K562 (cell line): ENCODE measurements at regions not wholly inside any gene's neighbourhood (a gene's known extent, or its start where the extent isn't known, plus 50 kb on each side); places are given as distances from the start of the nearest gene placed in this dataset.

ENCODE experiments used
- ATAC-seq: fragments of 200-7000 bp; cut with Tn5 transposase; 3 replicates; pipeline ENCODE4 v1.9.1; 2020; ENCODE audit warnings: moderate library complexity
- BruUV-seq: library from RNA; stranded (reverse); fragments of 400-500 nt; replicated peaks from 2 replicates; lab custom pipeline; 2021; lab: Mats Ljungman, UMichigan
- CTCF ChIA-PET: fragments of 300-600 bp; formaldehyde crosslinking; extraction: SDS; loops from one replicate; lab custom pipeline; 2021; ENCODE audit warnings: low intra/inter-chr PET ratio; lab: Yijun Ruan, JAX
- POLR2A ChIA-PET: fragments of 300-600, 350-650 bp; sonication (Branson Sonifier 250); formaldehyde crosslinking; extraction: SDS; loops from one replicate; lab custom pipeline; 2021; ENCODE audit warnings: antibody characterized with exemption, inconsistent platforms; lab: Yijun Ruan, JAX
- DNase-seq, 4 experiments: peaks; one replicate each; pipeline versions ENCODE4 v3.0.0 to v3.0.0-alpha.2; 2011 to 2018; ENCODE audit warnings: low spot score in 3 of 4, mixed read lengths in 3 of 4; ENCODE audit errors: extremely low read depth in 1 of 4
- FAIRE-seq: peaks from 2 replicates; lab custom pipeline; 2011; peaks lifted over from hg19 to GRCh38; lab: Jason Lieb, UNC
- H2AFZ ChIP-seq: 2 replicates; pipeline ENCODE4 v1.6.0; 2011; ENCODE audit warnings: low read depth, low read length, control low read depth, inconsistent platforms
- H3K27ac ChIP-seq: fragments of 200-600 bp; 3 replicates; pipeline ENCODE4 v1.8.0; 2011; ENCODE audit warnings: low read depth, mild to moderate bottlenecking, control low read depth, inconsistent platforms, low read length, moderate library complexity, mixed read lengths; ENCODE audit errors: extremely low read depth
- H3K27me3 ChIP-seq, 2 experiments: fragments of 300-600 bp in 1 of 2; 2 replicates in 1 of 2; 3 replicates in 1 of 2; pipeline versions ENCODE4 v1.6.0 to v1.8.0; 2011; ENCODE audit warnings: inconsistent platforms in 2 of 2, low read length in 2 of 2, mild to moderate bottlenecking in 1 of 2, mixed read lengths in 1 of 2, moderate library complexity in 1 of 2; ENCODE audit not compliant: control insufficient read depth in 2 of 2, insufficient read depth in 2 of 2
- H3K36me3 ChIP-seq: fragments of 300-600 bp; 3 replicates; pipeline ENCODE4 v1.8.0; 2011; ENCODE audit warnings: mild to moderate bottlenecking, low read length, inconsistent platforms; ENCODE audit not compliant: control insufficient read depth, insufficient read depth
- H3K4me1 ChIP-seq, 2 experiments: fragments of 200-600 bp in 1 of 2; replicated peaks in 1 of 2; 2 replicates in 1 of 2; 3 replicates in 1 of 2; pipeline versions ENCODE4 v1.5.1 to v1.8.0; 2011; ENCODE audit warnings: inconsistent platforms in 2 of 2, low read length in 2 of 2, mild to moderate bottlenecking in 1 of 2, mixed read lengths in 1 of 2, moderate library complexity in 1 of 2; ENCODE audit not compliant: control insufficient read depth in 2 of 2, insufficient read depth in 2 of 2
- H3K4me2 ChIP-seq: 2 replicates; pipeline ENCODE4 v1.6.1; 2011; ENCODE audit warnings: low read length, control low read depth, inconsistent platforms, mixed read lengths; ENCODE audit not compliant: insufficient read depth
- H3K4me3 ChIP-seq: fragments of 200-600 bp; sonication (generic), shearing (Covaris generic); 2 replicates; pipeline ENCODE4 v1.5.1; 2016; ENCODE audit warnings: control low read depth, inconsistent platforms
- H3K79me2 ChIP-seq: fragments of 200-600 bp; 3 replicates; pipeline ENCODE4 v1.8.0; 2011; ENCODE audit warnings: low read length, inconsistent platforms; ENCODE audit not compliant: control insufficient read depth, insufficient read depth
- H3K9ac ChIP-seq, 2 experiments: 2 replicates each; pipeline versions ENCODE4 v1.6.0 to v1.6.1; 2011; ENCODE audit warnings: low read depth in 2 of 2, low read length in 2 of 2, control low read depth in 1 of 2, inconsistent platforms in 1 of 2, mild to moderate bottlenecking in 1 of 2, mixed read lengths in 1 of 2; ENCODE audit not compliant: insufficient read depth in 1 of 2
- H3K9me1 ChIP-seq: one replicate; pipeline ENCODE4 v1.6.0; 2011; ENCODE audit warnings: inconsistent platforms, mild to moderate bottlenecking, low read length, moderate library complexity; ENCODE audit not compliant: control insufficient read depth, insufficient read depth
- H3K9me3 ChIP-seq: replicated peaks from 2 replicates; pipeline ENCODE4 v1.5.1; 2011; ENCODE audit warnings: low read depth, low read length, inconsistent platforms; ENCODE audit not compliant: control insufficient read depth, insufficient read depth
- H4K20me1 ChIP-seq: replicated peaks from 2 replicates; pipeline ENCODE4 v1.6.1; 2011; ENCODE audit warnings: low read length, inconsistent platforms, mixed read lengths; ENCODE audit not compliant: control insufficient read depth, insufficient read depth
- BDP1 ChIP-seq: IDR thresholded peaks from 3 replicates; pipeline ENCODE4 v1.6.1; 2011; ENCODE audit not compliant: insufficient read length, insufficient read depth
- FIP1L1 ChIP-seq: fragments of 200-400 bp; formaldehyde crosslinking; IDR thresholded peaks from 2 replicates; pipeline ENCODE4 v1.6.1; 2018; ENCODE audit warnings: mild to moderate bottlenecking, low read depth, low read length; ENCODE audit not compliant: poor library complexity, severe bottlenecking
- GATAD2A ChIP-seq: fragments of 450-650 bp; IDR thresholded peaks from 2 replicates; pipeline ENCODE4 v1.6.1; 2017
- KDM1A ChIP-seq, 2 experiments: fragments of 450-650 bp; IDR thresholded peaks; 2 replicates each; pipeline ENCODE4 v1.6.1; 2016; ENCODE audit warnings: mild to moderate bottlenecking in 2 of 2
- MAFF ChIP-seq: IDR thresholded peaks from 2 replicates; pipeline ENCODE4 v1.6.1; 2012; ENCODE audit warnings: low read length, improper control_type of control experiment
- NFIC ChIP-seq: fragments of 450-650 bp; IDR thresholded peaks from 2 replicates; pipeline ENCODE4 v1.6.1; 2017; ENCODE audit warnings: mild to moderate bottlenecking, inconsistent platforms
- POLR2AphosphoS5 ChIP-seq: IDR thresholded peaks from 2 replicates; pipeline ENCODE4 v1.6.1; 2011; ENCODE audit warnings: mild to moderate bottlenecking, low read depth, low read length, moderate library complexity; ENCODE audit not compliant: control insufficient read depth, insufficient read depth
- SETDB1 ChIP-seq: IDR thresholded peaks from one replicate; pipeline ENCODE4 v1.6.1; 2012; ENCODE audit warnings: low read length, control low read depth, inconsistent platforms
- SIN3A ChIP-seq, 2 experiments: fragments of 150-350 bp in 1 of 2; IDR thresholded peaks; 2 replicates each; pipeline ENCODE4 v1.6.1; 2011 to 2016; ENCODE audit warnings: borderline replicate concordance in 2 of 2, low read depth in 2 of 2, low read length in 2 of 2, mild to moderate bottlenecking in 2 of 2, moderate library complexity in 2 of 2; ENCODE audit not compliant: control insufficient read depth in 1 of 2
- SMAD2 ChIP-seq: fragments of 150-350 bp; IDR thresholded peaks from 2 replicates; pipeline ENCODE4 v1.6.1; 2014; ENCODE audit warnings: low read depth, mild to moderate bottlenecking, low read length
- TBL1XR1 ChIP-seq, 2 experiments: IDR thresholded peaks; 2 replicates each; pipeline ENCODE4 v1.6.1; 2012; ENCODE audit warnings: improper control_type of control experiment in 2 of 2, low read length in 2 of 2, mild to moderate bottlenecking in 1 of 2
- ZC3H8 ChIP-seq: fragments of 450-650 bp; IDR thresholded peaks from 2 replicates; pipeline ENCODE4 v1.6.1; 2017
- ZNF143 ChIP-seq: sonication (generic); formaldehyde crosslinking; IDR thresholded peaks from 2 replicates; pipeline ENCODE4 v1.9.0; 2022; ENCODE audit warnings: mild to moderate bottlenecking, missing genetic modification reagents
- ZNF165 ChIP-seq: fragments of 250-450 bp; sonication (Bioruptor Pico); IDR thresholded peaks from 2 replicates; pipeline ENCODE4 v1.4.0; 2020; ENCODE audit warnings: borderline replicate concordance
- ZNF436 ChIP-seq: fragments of 250-450, 450-650 bp; sonication (Bioruptor Pico); formaldehyde crosslinking; IDR thresholded peaks from 2 replicates; pipeline ENCODE4 v1.7.0; 2020; ENCODE audit warnings: mild to moderate bottlenecking
- WGBS: fragments of 100-300 bp; shearing (Covaris generic); methylation state at CpG from one replicate; pipeline ENCODE4 v1.1.6; 2016; ENCODE audit warnings: low coverage, mixed read lengths; ENCODE audit not compliant: insufficient coverage; ENCODE audit errors: missing lambda C conversion rate; 5-methylcytosine and 5-hydroxymethylcytosine counted together
- in situ Hi-C: fragments of 300-500 bp; cut with MboI; formaldehyde crosslinking; loops from 4 replicates; pipeline ENCODE4 v1.15.0; 2018; ENCODE audit warnings: inconsistent platforms, mixed read lengths
- intact Hi-C: fragments of 100-400 bp; cut with micrococcal nuclease; formaldehyde crosslinking; loops from 2 replicates; pipeline ENCODE4 v1.14.2; 2022
- TF ChIP-seq, protein P1 (sequence below), 2 experiments: fragments of 450-650 bp in 1 of 2; sonication (generic) in 1 of 2; formaldehyde crosslinking; conservative IDR thresholded peaks; 2 replicates each; pipeline versions ENCODE4 v1.4.0 to v1.8.1; 2020 to 2022; ENCODE audit warnings: mild to moderate bottlenecking in 1 of 2, missing genetic modification reagents in 1 of 2

- WGBS = 0% methylated on average over 8 of the region's 9 CpGs
- DNase-seq (no peak), ATAC-seq (no peak), FAIRE-seq (no peak)
- H3K9me3 ChIP-seq = no peaks in the 10 kb centered on the region
- no peak overlapping the region for H3K4me2 ChIP-seq
- no peak overlapping the region for H2AFZ ChIP-seq
- no peaks in the 10 kb centered on the region for H3K4me1 ChIP-seq
- in situ Hi-C loops = no loop called here
- no TSS peak for BruUV-seq
- TF ChIP-seq GATAD2A (no peak), ZNF143 (CRISPR knock-in tag) (no peak)
- no peak overlapping the region for H3K27ac ChIP-seq
- peaks cover 2 to 26% of the 10 kb centered on the region in 2 experiments; a peak in 3 of 5 replicates for H3K27me3 ChIP-seq
- H3K4me3 ChIP-seq = no peak overlapping the region
- H3K9ac ChIP-seq = no peak overlapping the region
- POLR2A ChIA-PET = interaction anchor here (0.5 to 0.9 kb wide), 3 partner anchors 9 to 1048 kb away, joined by 3 to 5 read pairs (median 3); no protein-coding TSS in a partner anchor
- H3K79me2 ChIP-seq = no peaks in the 10 kb centered on the region
- intact Hi-C loops = no loop called here
- CTCF ChIA-PET = no interaction called here
- H4K20me1 ChIP-seq = peaks cover 12% of the 10 kb centered on the region; the same call in 1 of the 2 replicates
- no peaks in the 10 kb centered on the region for H3K9me1 ChIP-seq
- no peaks in the 10 kb centered on the region for H3K36me3 ChIP-seq
Measured at GRCh38 chr1:29631836-29632805, 395.8 kb downstream of the PTPRU start.

GRCh38 chr1:29631361-29631760, 395.0 kb downstream of the PTPRU start:
- no peak overlapping the region for H3K27ac ChIP-seq
- peaks cover 2 to 31% of the 10 kb centered on the region in 2 experiments; a peak in 3 of 5 replicates for H3K27me3 ChIP-seq
- H3K79me2 ChIP-seq = no peaks in the 10 kb centered on the region
- 0% methylated on average over 5 of the region's 5 CpGs for WGBS
- no peak overlapping the region for H2AFZ ChIP-seq
- H3K36me3 ChIP-seq = no peaks in the 10 kb centered on the region
- no peaks in the 10 kb centered on the region for H3K9me1 ChIP-seq
- peaks cover 12% of the 10 kb centered on the region; the same call in 1 of the 2 replicates for H4K20me1 ChIP-seq
- CTCF ChIA-PET = no interaction called here
- DNase-seq (no peak), FAIRE-seq (no peak), ATAC-seq (no peak)
- no TSS peak for BruUV-seq
- POLR2A ChIA-PET = interaction anchor here (0.6 to 0.9 kb wide), 2 partner anchors 9 to 10 kb away, joined by 3 to 5 read pairs; no protein-coding TSS in a partner anchor
- no peaks in the 10 kb centered on the region for H3K9me3 ChIP-seq
- H3K9ac ChIP-seq = no peak overlapping the region
- intact Hi-C loops (no loop called here), in situ Hi-C loops (no loop called here)
- H3K4me2 ChIP-seq = no peak overlapping the region
- no peak overlapping the region for H3K4me3 ChIP-seq
- H3K4me1 ChIP-seq = no peaks in the 10 kb centered on the region
- TF ChIP-seq ZNF165 (CRISPR knock-in tag) (no peak), KDM1A (IDR thresholded peaks at IDR 0.05) (no peak), SETDB1 (no peak), NFIC (no peak), SIN3A (IDR thresholded peaks at IDR 0.05; ENCODE audit: borderline replicate concordance in 2 of 2, control insufficient read depth in 1 of 2, low read depth in 2 of 2, low read length in 2 of 2) (no peak), ZNF436 (CRISPR knock-in tag) (no peak), ZC3H8 (no peak), MAFF (no peak), BDP1 (no peak), TBL1XR1 (IDR thresholded peaks at IDR 0.05; ENCODE audit: low read length in 2 of 2) (no peak), POLR2AphosphoS5 (no peak), SMAD2 (no peak), FIP1L1 (no peak)
- TF ChIP-seq, protein P1, sequence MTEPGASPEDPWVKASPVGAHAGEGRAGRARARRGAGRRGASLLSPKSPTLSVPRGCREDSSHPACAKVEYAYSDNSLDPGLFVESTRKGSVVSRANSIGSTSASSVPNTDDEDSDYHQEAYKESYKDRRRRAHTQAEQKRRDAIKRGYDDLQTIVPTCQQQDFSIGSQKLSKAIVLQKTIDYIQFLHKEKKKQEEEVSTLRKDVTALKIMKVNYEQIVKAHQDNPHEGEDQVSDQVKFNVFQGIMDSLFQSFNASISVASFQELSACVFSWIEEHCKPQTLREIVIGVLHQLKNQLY (CRISPR knock-in tag; conservative IDR thresholded peaks at IDR 0.05) = no peak
